Sigmoid colon (tissue), 6 donors: ENCODE measurements at regions not wholly inside any gene's neighbourhood (a gene's known extent, or its start where the extent isn't known, plus 50 kb on each side); places are given as distances from the start of the nearest gene placed in this dataset.
"Not testable (repeated sequence)": the region's sequence is repeated elsewhere in the genome, so short reads cannot be mapped to it uniquely, and the experiment has no call there.

Experiments used
- DNase-seq: peaks from one replicate; pipeline ENCODE4 v3.0.0-alpha.2; 2019
- H3K27ac ChIP-seq, 4 donors: fragments of 200-600 bp; sonication (generic); one replicate each; pipeline ENCODE4 v1.5.1; 2016 to 2019; ENCODE audit warnings: mild to moderate bottlenecking in 1 of 4
- H3K27me3 ChIP-seq, 3 donors: fragments of 200-600 bp; sonication (generic); one replicate each; pipeline ENCODE4 v1.5.1; 2019; ENCODE audit warnings: mild to moderate bottlenecking in 1 of 3
- H3K36me3 ChIP-seq, 4 donors: fragments of 200-600 bp; sonication (generic); one replicate each; pipeline ENCODE4 v1.5.1; 2016 to 2019
- H3K4me1 ChIP-seq, 4 donors: fragments of 200-600 bp; sonication (generic); one replicate each; pipeline ENCODE4 v1.5.1; 2017 to 2019
- H3K4me3 ChIP-seq, 4 donors: fragments of 200-600 bp; sonication (generic); one replicate each; pipeline ENCODE4 v1.5.1; 2017 to 2019; ENCODE audit warnings: mild to moderate bottlenecking in 2 of 4, moderate library complexity in 1 of 4
- H3K9me3 ChIP-seq, 4 donors: fragments of 200-600 bp in 3 of 4; sonication (generic) in 3 of 4; one replicate each; pipeline versions ENCODE4 v1.5.1 to v1.6.1; 2013 to 2019
- EP300 ChIP-seq, 4 donors: sonication (generic); formaldehyde crosslinking; IDR thresholded peaks; one replicate each; pipeline ENCODE4 v1.6.1; 2017; ENCODE audit warnings: antibody characterized with exemption in 4 of 4
- POLR2A ChIP-seq, 2 donors: fragments of 450-650 bp; IDR thresholded peaks; one replicate each; pipeline ENCODE4 v1.6.1; 2016; ENCODE audit warnings: antibody characterized with exemption in 2 of 2, mild to moderate bottlenecking in 2 of 2, moderate library complexity in 2 of 2
- POLR2AphosphoS5 ChIP-seq, 4 donors: sonication (generic); formaldehyde crosslinking; IDR thresholded peaks; one replicate each; pipeline ENCODE4 v1.6.1; 2017; ENCODE audit warnings: antibody characterized with exemption in 4 of 4
- WGBS, 2 donors: extraction: QIAGEN DNeasy Blood & Tissue Kit; methylation state at CpG; one replicate each; pipeline ENCODE4 v1.1.7; 2013; 5-methylcytosine and 5-hydroxymethylcytosine counted together
- intact Hi-C: fragments of 100-400 bp; cut with DNase I; formaldehyde crosslinking; loops from one replicate; pipeline ENCODE4 v1.15.1; 2023
- TF ChIP-seq, protein P1 (sequence below), 4 experiments: fragments of 450-650 bp in 3 of 4; fragments of 200-600 bp in 1 of 4; IDR thresholded peaks; one replicate each; pipeline ENCODE4 v1.5.1; 2016 to 2019; ENCODE audit warnings: antibody characterized with exemption in 4 of 4, mild to moderate bottlenecking in 3 of 4, moderate library complexity in 2 of 4
- donor health status: healthy with polysubstance abuse.
- donor health status: healthy.

DNA sequence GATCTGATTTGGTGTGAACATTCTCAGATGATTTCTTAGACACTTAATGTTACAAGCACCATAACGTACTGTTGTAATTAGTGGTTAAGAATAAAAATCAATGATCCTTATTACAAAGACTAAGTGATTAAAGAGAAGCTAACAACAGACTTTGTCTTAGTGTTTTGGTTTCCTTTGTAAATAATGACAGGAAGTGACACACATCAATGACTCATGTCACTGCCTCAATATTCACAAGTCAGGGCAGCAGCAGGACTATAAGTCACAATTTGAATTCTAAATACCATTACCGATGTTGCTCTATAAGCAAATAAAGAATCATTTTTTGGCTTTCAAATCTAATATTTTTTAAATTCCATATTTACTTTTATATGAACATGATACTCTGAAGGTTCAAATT is 115.8 kb upstream of the FAT4 start:
- Histone ChIP-seq H3K4me1 (no peaks in the 10 kb centered on the region), H3K27ac (no peak overlapping the region), H3K9me3 (no peaks in the 10 kb centered on the region), H3K27me3 (no peaks in the 10 kb centered on the region), H3K36me3 (no peaks in the 10 kb centered on the region), H3K4me3 (no peak overlapping the region)
- TF ChIP-seq POLR2A (IDR thresholded peaks at IDR 0.05), result no peak
- no peak for TF ChIP-seq EP300 (IDR thresholded peaks at IDR 0.05)
- TF ChIP-seq, protein P1, sequence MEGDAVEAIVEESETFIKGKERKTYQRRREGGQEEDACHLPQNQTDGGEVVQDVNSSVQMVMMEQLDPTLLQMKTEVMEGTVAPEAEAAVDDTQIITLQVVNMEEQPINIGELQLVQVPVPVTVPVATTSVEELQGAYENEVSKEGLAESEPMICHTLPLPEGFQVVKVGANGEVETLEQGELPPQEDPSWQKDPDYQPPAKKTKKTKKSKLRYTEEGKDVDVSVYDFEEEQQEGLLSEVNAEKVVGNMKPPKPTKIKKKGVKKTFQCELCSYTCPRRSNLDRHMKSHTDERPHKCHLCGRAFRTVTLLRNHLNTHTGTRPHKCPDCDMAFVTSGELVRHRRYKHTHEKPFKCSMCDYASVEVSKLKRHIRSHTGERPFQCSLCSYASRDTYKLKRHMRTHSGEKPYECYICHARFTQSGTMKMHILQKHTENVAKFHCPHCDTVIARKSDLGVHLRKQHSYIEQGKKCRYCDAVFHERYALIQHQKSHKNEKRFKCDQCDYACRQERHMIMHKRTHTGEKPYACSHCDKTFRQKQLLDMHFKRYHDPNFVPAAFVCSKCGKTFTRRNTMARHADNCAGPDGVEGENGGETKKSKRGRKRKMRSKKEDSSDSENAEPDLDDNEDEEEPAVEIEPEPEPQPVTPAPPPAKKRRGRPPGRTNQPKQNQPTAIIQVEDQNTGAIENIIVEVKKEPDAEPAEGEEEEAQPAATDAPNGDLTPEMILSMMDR (IDR thresholded peaks at IDR 0.05), result no peak
- TF ChIP-seq POLR2AphosphoS5 (IDR thresholded peaks at IDR 0.05), result no peak
- DNase-seq, result no peak
- intact Hi-C loops, result no loop called here
- WGBS, 2 donors, result 81 to 83% methylated on average over 2 of the region's 2 CpGs

DNA sequence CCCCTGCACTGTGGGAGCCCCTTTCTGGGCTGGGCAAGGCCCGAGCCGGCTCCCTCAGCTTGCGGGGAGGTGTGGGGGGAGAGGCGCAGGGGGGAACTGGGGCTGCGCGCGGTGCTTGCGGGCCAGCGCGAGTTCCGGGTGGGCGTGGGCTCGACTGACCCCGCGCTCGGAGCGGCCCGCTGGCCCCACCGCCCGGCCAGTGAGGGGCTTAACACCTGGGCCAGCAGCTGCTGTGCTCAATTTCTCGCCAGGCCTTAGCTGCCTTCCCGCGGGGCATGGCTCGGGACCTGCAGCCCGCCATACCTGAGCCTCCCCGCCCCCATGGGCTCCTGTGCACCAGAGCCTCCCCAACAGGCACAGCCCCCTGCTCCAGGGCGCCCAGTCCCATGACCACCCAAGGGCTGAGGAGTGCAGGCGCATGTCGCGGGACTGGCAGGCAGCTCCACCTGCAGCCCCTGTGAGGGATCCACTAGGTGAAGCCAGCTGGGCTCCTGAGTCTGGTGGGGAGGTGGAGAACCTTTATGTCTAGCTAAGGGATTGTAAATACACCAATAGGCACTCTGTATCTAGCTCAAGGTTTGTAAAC is 122.8 kb upstream of the FAT4 start:
- H3K36me3 ChIP-seq, H3K4me1 ChIP-seq, DNase-seq, intact Hi-C loops, H3K27ac ChIP-seq, H3K27me3 ChIP-seq, H3K4me3 ChIP-seq, H3K9me3 ChIP-seq: not testable (repeated sequence)
- 95 to 96% methylated on average over 30 of the region's 30 CpGs for WGBS, 2 donors

DNA sequence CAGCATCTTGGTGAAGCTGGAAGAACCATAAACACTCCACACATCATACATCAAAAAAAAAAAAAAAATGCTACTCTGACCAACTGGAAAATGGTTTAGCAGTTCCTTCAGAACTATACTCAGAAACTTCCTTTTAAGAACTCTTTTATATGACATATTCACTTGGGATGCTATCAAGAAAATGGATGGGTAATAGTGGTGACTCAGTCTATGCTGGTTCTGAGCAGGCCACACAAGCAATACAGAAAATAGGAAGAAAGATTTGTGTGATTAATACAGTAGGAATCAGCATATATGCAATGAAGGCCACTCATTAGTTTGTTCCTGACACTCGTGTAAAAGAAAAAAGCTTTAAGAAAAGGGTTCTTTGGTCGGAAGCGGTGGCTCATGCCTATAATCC is 123.5 kb upstream of the FAT4 start:
- H3K4me1 ChIP-seq, result no peaks in the 10 kb centered on the region
- H3K36me3 ChIP-seq, result no peaks in the 10 kb centered on the region
- 94 to 95% methylated on average over 3 of the region's 3 CpGs for WGBS, 2 donors
- H3K27me3 ChIP-seq, result no peaks in the 10 kb centered on the region
- intact Hi-C loops, result no loop called here
- H3K27ac ChIP-seq, result no peak overlapping the region
- no peak for TF ChIP-seq EP300 (IDR thresholded peaks at IDR 0.05)
- TF ChIP-seq, protein P1 (IDR thresholded peaks at IDR 0.05), result no peak
- TF ChIP-seq POLR2AphosphoS5 (IDR thresholded peaks at IDR 0.05), result no peak
- TF ChIP-seq POLR2A (IDR thresholded peaks at IDR 0.05), result no peak
- DNase-seq, result no peak
- H3K4me3 ChIP-seq, result no peak overlapping the region
- no peaks in the 10 kb centered on the region for H3K9me3 ChIP-seq

DNA sequence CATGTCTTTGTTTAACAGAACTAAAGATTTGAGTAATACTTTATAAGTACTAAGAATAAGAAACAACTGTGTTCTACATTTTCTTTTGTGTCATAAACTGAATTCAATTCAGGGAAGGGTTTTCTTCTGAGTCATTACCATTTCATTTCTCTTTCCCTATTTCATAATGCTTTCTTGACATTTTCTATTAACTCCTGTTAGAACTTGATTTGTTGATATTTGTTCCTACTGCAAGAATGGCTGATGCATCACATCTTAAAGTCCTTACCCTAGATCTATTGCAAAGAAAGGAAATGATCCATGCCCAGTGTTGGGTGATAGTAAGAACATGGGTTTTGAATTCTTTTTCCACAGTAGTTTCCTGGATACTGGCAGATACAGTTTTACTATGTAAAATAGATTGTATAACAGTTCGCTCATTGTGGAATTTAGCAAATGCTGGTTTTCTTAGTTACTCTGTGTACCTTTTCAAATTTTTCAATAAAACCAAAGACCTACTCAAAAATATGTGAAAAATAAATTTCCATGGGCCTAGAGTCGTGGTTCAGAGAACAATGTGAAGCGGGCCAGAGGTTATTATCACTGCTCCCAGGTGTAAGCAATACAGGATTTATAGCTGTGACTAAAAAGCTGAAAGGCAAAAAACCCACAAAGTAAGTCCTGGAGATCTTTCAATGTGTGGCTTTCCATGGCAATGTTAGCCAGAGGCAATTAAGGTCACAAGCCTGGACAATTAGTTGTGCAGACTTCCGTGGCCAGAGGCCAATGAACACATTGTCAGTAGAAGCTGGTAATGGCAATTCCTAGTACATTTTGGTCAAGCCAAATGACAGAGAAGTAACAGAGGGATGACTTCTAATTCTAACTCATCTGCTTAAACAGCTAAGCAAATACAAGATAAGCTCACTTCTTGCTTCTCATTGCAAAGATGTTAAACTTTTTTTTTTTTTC is 127.3 kb upstream of the FAT4 start:
- TF ChIP-seq POLR2AphosphoS5 (IDR thresholded peaks at IDR 0.05) (no peak), POLR2A (IDR thresholded peaks at IDR 0.05) (no peak), EP300 (IDR thresholded peaks at IDR 0.05) (no peak)
- TF ChIP-seq, protein P1 (IDR thresholded peaks at IDR 0.05), result no peak
- WGBS, 2 donors, result 61 to 80% methylated on average over 4 of the region's 4 CpGs
- DNase-seq, result no peak
- Histone ChIP-seq H3K27me3 (no peaks in the 10 kb centered on the region), H3K4me1 (no peaks in the 10 kb centered on the region), H3K4me3 (no peak overlapping the region), H3K27ac (no peak overlapping the region), H3K9me3 (no peaks in the 10 kb centered on the region), H3K36me3 (no peaks in the 10 kb centered on the region)
- intact Hi-C loops, result no loop called here

DNA sequence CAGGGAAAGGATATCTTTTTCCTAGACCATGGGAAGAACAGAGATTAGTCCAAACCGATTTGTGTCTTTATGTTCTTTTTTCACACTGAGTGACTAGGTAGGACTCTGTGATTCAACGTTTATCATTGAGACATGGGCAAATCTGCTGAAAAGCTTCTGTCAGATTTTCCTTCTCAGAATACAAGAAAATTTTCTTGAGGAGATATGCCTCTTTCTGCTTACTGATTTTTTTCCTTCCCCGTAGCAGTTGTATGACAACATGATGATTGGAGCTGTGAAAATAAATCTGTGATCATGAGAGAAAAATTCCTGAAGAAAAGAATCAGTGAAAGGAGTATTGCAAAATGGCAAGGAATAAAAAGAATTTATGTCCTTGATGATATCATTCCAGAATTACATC is 130.6 kb upstream of the FAT4 start:
- Histone ChIP-seq H3K27me3 (no peaks in the 10 kb centered on the region), H3K27ac (no peak overlapping the region), H3K36me3 (no peaks in the 10 kb centered on the region), H3K9me3 (no peaks in the 10 kb centered on the region), H3K4me3 (no peak overlapping the region), H3K4me1 (no peaks in the 10 kb centered on the region)
- no peak for TF ChIP-seq POLR2A (IDR thresholded peaks at IDR 0.05)
- no peak for TF ChIP-seq EP300 (IDR thresholded peaks at IDR 0.05)
- TF ChIP-seq, protein P1 (IDR thresholded peaks at IDR 0.05), result no peak
- no peak for TF ChIP-seq POLR2AphosphoS5 (IDR thresholded peaks at IDR 0.05)
- no peak for DNase-seq
- intact Hi-C loops, result no loop called here
- 81 to 88% methylated on average over 3 of the region's 3 CpGs for WGBS, 2 donors
